ENCODE measurements at regions not wholly inside any gene's neighbourhood (a gene's known extent, or its start where the extent isn't known, plus 50 kb on each side); places are given as distances from the start of the nearest gene placed in this dataset.
"Not testable (repeated sequence)": the region's sequence is repeated elsewhere in the genome, so short reads cannot be mapped to it uniquely, and the experiment has no call there.

DNA sequence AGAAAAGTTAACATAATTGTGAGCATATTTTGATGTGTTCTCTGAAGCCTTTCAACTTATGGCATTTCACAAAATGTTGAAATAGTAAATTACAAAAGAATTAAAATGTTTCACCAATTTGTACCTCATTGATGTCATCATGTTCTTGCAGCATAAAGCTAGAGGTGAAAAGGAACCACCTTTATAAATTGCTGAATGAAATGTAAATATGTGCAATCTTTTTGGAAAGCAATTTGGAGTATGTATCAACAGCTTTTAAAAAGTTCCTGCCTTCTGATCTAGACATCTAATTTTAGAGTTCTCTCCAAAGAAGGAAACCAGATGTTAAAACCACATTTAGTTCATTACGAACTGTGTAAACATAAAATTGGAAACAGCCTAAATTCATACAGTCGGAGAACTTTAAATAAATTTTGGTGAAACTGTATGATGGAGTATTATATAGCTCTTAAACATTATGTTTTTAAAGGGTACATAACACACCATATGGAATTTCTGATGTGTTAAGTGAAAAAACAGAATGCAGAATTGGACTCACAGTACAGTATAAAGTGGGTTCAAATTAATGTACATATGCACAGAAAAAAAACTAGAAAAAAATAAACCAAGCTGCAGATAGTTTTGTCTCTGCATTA is 311.2 kb upstream of the NAALADL2 start:
- no peak for DNase-seq

DNA sequence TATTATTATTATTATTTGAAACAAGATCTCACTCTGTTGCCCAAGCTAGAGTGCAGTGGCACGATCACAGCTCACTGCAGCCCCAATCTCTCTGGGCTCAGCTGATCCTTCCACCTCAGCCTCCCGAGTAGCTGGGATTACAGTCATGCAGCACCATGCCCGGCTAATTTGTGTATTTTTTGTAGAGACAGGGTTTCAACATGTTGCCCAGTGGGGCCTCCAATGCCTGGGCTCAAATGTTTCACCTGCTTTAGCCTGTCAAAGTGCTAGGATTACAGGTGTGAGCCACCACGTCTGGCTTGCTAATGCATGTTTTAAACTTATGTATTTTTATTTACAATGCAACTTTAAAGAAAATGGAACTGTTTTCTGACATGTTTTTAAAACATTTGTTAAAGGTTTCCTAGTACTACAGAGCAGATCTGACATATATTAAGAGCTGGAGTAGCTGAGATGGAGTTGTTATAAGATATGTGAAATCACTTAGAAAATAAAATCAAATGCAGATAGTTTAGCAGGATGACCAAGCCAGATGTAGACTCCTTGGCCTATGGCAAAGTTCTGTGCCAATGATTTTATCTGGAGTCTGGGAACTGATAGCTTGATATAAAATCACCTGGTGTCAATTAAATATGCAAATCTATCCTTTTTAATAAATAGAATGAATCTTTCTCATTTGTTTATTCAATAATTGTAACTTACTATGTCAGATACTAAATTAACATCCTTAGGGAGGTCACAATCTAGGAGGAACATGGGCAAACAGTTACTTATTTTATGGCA is 310.1 kb upstream of the NAALADL2 start:
- DNase-seq, result no peak

DNA sequence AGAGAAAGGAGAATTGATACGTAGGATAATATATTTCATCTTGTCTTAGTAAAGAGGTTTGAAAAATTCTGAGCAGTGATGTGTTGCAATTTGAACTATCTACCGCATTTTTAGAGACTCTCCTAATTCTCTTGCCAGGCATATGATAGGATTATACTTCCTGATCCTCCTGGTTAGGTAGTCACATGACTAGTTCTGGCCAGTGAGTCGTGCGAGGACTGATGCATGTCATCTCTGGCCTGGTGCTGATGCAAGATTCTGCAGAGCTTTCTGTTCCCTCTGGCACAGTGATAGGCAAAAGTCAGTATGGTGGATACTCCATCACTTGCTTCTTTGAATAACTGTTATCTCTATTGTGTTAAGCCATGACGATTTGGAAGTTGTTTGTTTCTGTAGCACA is 277.6 kb upstream of the NAALADL2 start:
- no peak for DNase-seq

DNA sequence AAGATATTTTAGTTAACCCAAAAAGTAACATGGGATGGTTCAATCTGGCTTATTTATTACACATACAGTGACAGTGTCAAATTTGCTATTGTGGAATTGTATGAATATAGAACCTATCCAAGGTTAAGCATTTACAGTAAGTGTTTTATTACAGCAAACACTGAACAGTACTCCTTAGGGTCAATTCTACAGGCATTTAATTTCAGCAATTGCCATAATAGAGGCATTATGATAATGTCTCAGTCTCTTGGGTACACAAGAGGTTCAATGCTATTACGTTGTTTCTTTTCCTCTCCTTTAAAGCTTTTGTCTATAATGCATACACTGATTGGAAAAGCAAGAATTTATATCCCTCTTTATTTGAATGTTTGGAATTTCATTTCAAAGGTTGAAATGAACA is 275.7 kb upstream of the NAALADL2 start:
- no peak for DNase-seq

DNA sequence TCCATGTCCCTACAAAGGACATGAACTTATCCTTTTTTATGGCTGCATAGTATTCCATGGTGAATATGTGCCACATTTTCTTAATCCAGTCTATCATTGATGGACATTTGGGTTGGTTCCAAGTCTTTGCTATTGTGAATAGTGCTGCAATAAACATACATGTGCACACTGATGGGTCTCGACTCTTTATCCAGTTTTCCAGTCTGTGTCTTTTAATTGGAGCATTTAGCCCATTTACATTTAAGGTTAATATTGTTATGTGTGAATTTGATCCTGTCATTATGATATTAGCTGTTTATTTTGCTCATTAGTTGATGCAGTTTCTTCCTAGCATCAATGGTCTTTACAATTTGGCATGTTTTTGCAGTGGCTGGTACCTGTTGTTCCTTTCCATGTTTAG is 272.0 kb upstream of the NAALADL2 start:
- not testable (repeated sequence) for DNase-seq

DNA sequence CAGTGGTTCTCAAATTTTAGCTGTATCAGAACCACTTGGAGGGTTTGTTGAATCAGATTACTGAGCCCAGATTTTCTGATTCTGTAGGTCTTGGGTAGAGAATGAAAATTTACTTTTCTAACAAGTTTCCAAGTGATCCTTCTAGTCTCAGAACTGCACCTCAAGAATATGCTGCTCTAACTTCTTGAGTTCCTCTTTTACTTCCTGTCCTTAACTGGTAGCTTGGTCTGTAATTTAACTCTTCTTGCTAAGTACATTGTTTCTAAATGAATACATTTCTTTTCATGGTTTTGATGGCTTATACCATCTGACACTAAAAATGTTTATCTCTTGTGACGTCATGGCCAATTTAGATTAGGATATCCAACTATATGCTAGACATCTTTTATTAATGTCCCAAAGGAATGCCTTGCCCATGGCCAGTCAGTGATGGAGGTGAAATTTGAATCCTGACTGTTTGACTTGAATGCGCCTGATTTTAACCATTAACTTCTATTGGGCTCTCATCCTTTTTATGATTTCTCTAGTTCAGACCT is 262.6 kb upstream of the NAALADL2 start:
- DNase-seq, result no peak

DNA sequence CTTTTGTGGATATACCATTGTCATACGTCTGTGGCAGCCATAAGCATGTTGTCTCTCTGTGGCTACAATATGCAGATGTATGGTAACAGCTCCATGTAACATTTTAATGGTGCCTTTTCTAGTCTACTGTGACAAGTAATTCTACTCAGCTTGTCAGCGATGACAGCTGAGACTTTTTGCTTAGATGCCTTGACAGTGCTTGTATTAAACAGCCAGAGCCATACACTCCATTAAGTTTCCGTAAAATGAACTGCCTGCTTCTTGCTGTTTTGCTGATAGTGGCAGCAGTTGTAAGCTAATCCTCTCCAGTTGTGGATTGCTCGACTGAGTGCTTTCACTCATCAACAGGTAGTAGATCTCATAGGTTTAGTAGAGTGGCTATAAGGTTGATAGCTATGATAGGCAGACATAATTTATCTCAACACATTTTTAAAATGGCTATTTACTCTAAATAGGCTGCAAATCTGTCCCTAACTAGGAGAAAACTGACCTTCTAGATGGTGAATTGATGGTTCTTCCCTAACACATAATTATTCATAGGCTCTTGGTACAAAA is 260.2 kb upstream of the NAALADL2 start:
- DNase-seq, result no peak

DNA sequence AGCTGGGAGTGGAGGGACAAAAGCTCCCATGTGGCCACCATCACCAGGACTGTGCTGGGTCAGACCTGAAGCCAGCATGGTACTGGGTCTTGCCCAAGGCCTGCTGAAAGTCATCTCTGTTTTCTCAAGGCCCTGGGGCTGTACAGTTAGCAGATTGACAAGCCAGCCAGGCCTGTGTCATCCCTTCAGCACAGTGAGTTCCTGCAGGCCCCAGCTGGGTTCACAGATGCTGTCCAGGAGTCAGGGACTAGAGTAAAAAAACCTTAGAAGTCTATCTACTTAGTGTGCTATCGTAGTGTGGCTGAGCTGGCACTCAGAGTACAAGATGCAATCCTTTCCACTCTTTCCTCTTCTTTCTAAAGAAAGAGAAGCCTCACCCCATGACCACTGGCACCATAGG is 246.0 kb upstream of the NAALADL2 start:
- DNase-seq, result no peak

DNA sequence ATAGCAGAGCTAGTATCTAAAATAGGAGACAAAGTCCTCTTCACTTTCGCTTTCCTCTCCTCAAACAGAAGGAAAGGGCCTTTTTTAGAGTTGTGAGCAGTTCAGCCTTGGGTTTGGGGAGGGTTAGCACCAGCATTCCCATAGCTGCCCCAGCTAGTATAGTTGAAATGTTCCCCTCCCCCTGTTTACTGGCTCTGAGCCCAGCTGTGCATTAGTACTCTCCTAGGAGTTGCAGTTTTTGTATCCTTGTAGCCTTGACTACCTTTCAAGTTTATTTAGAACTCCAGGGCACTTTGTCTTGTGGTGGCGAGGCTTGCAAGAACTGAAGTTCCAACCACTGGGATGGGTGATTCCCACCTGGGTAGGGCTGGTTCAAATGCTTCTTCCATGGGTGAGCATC is 245.1 kb upstream of the NAALADL2 start:
- no peak for DNase-seq

DNA sequence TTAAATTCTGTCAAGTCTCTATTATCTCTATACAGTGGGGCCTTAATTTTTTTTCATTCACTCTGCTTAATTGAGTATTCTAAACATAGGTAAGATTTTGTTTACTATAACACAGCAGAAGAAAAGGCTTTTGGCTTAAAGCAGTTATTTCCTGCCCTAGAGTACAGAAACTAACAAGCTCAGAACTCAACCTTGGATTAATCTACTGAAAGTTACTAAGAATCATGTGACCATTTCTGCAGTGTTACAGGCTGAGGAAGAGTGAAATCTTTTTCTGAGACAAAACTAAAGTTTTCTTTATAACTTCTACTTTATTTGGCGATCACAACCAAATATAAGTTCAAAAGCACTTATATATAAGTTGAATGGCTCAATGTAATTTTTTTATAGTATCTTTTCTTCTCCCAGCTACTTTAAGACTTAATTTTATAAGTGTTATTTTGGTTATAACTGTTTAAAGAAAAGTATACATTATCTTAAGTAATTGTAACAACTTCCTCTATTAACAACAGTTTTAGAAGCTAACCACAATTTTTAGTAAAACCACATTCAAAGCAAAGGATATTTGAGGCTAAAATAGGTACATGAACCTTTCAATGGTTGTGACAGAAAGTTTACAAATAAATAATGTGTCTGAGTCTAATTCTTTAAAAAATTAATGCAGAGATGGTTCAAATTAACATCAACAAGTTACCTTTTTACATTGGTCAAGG is 240.6 kb upstream of the NAALADL2 start:
- DNase-seq, result no peak

DNA sequence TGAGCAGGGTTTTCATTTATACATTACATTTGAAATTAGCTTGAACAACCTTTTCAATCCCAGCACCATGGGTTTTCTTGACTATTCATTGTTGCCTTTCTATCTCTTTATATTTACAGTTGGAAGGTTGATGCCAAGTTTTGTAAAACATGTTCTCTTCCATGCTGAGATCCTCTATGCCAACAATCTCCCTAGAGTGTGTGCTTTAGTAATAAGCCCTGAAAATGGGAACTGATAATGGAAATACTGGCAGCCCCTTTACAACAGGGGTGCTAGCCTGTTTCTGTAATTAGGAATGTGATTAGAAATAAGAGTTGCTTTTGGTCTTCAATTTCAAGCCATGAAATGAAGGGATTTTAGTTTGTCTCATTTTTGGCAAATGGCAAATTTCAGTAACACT is 239.9 kb upstream of the NAALADL2 start:
- DNase-seq, result no peak

DNA sequence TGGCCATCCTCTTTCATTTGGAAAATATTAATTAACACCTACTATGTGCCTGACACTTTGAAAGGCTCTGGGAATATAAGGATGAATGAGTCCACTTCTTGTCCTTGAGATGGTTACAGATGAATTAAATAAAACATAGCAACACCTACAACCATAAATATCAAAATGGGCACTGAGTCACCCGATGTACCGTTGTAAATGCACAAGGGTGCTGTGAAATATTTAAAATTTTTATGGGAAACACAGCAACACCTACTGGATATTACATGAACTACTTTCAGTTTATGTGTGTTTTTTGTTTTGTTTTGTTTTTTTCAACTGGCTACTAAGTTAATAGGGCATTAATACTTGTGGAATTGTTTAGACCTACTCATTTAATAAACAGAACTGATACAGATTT is 239.0 kb upstream of the NAALADL2 start:
- no peak for DNase-seq

DNA sequence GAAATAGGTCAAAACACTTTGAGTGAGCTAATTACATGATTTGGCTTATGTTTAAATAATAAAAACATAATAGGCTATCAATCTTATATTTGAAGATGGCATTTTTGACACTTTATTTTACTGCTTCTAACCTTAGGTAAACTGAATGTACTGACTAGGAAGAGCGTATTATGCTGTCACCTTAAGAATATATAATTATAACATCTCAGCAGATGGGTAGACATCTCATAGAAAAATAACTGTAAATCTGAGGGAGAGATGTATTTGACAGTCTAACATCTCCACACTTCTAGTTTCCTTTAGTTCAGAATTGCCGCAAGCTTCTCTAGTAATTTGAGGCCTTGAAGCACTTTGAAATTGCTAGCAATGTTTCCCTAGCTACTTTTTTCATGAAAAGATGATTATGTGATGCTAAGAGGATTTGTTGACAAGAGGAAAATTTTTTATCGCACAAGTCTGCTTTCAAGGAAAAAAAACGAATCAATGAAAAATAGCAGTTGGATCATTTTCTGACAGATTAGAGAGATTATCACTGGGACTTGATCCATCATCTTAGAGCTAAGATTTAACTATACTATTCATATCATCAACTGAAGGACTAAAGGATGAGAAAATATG is 238.2 kb upstream of the NAALADL2 start:
- no peak for DNase-seq

DNA sequence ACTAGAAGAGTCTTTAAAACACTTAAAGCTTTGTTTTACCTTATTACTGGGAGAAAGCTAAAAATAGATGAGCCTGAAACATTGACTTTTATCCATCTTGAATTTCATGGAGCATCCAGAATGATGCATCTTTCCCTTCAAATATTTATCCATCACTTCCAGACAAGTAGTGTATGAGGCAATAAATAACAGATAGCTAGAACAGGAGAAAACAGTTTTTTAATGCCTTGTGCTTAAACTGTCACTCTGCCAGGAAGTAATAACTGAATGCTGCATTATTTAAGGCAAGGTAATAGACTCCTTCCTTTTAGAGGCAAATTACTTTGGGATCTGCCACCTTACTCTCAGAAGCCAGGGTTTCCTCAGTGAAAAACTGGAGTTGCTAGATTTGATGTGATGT is 225.8 kb upstream of the NAALADL2 start:
- DNase-seq, result no peak

DNA sequence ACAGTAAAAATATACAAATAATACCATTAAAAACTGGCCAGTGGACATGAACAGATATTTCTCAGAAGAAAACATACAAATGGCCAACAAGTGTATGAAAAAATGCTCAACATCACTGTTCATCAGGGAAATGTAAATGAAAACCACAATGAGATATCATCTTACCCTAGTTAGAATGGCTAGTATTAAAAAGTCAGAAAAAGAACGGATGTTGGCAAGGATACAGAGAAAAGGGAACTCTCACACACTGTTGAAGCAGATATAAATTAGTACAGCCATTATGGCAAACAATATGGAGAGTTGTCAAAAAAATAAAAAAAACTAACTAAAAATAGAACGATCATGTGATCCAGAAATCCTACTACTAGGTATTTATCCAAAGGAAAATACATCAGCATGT is 222.7 kb upstream of the NAALADL2 start:
- DNase-seq, result no peak

DNA sequence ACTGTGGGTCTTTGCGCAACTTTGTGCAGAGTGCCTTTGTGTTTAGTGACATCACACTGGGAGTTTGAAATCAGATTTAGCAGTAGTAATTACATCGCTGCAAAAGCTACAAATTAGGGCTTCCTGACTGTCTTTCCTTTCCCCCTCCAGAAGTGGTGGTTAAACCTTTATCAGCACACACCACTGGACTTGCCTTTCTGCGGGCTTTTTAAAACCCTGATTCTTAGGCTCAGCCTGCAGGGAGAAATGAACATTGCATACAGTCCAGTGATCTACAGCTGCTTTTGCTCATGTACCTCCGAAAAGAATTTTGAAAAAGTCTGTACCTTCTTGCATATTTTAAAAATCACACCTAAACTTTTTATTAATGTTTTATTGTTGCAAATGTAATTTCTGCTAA is 219.7 kb upstream of the NAALADL2 start:
- DNase-seq, result no peak

DNA sequence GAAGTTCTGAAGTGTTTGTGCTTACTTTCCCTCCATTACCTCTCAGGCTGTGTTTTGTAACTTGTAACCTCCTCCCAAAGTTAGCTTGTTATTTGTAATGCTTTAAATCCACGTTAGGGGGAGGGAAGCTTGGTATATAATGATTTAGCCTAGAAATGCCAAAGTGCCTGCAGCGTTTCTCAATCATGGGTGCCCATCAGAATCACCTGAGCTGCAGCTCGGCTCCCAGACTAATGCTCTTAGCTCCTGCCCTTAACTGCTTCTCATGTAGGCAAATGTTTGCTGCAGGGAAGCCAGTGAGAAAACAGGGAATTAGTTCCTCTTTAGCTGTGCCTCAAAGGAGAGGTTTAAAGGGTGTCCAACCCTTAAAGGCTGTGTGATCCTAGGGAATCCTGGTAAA is 219.2 kb upstream of the NAALADL2 start:
- DNase-seq, result no peak

DNA sequence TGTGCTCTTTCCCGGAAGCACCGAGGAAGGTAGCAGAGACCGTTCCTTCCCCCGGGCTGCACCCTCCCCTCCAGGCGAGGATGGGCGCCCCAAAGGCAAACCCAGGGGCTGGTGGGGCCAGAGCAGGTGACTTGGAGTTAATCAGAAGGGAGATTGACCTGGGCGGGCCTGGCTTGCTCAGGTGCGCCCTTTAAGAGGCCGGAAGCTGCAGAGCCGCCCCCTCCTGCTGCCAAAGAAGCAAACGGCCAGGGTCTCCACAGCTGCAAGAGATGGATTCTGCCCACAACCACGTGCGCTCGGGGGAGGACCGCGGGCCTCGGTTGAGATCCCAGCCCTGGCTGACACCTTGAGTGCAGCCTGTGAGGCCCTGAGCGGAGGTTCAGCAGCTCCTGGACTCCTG is 218.2 kb upstream of the NAALADL2 start:
- no peak for DNase-seq

DNA sequence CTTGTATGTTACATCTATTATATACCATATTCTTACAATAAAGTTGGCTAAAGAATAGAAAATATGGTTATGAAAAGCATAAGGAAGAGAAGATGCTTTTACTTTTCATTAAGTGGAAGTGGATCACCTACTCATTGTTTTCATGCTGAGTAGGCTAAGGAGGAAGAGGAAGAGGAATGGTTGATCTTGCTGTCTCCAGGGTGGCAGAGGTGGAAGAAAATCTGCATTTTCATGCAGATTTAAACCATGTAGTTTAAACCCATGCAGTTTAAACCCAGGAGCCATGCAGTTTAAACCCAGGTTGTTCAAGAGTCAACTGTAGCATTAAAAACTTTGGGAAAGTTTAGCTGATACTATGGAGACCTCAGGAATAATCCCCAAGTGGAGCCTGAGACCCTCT is 214.8 kb upstream of the NAALADL2 start:
- no peak for DNase-seq

DNA sequence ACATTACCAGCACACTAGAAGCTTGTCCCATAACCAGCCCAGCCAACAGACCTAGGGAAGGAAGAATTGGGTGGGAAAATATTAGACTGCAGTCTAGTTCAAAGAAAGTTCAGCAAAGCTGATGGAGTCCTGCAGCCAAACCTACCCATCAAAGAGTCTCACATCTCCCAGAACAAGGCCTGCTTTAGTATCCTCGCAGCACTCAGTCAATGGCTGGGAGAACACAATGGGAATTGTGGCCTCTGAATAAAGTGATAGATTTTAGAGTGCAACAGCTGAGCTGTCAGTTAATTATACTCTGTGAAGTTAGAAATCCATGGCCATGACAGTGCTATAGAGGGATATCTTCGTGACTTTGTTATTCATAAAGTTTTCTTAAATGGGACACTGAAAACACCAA is 207.2 kb upstream of the NAALADL2 start:
- DNase-seq, result no peak

DNA sequence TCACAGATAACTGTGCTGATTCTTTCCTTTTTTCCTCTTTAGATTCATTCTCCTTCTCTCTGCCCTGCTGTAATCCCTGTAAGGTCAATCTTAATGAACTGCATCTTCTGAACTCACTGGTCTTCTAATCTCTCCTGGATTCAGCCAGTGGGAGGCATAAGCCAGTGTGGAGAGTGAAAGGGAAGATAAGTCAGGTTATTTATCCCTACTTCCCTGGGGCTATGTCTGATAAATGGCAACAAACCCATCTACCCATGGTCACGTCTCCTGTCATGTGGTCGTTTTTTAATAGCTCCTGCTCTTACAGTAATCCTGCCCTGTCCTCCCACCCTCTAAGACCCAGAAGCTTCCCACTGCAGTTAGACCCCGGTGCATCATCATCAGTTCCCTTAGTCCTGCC is 199.6 kb upstream of the NAALADL2 start:
- DNase-seq, result no peak

DNA sequence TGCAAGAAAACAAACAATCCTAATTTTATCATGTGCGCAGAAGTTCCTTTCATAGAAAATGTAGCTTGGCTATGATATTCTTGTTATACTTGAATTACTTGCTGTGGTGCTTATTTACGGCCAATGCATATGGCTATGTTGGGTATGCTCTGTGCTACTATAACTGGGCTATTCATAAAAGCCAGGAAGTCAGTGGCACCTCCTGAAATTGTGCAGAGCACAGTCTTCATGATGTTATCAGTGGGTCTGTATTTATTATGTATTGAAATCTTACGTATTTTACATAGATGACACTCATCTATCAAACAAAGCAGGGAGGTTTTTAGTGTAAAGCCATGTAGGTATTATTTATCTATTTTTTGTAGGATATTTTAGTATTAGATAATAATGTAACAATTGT is 196.5 kb upstream of the NAALADL2 start:
- no peak for DNase-seq

DNA sequence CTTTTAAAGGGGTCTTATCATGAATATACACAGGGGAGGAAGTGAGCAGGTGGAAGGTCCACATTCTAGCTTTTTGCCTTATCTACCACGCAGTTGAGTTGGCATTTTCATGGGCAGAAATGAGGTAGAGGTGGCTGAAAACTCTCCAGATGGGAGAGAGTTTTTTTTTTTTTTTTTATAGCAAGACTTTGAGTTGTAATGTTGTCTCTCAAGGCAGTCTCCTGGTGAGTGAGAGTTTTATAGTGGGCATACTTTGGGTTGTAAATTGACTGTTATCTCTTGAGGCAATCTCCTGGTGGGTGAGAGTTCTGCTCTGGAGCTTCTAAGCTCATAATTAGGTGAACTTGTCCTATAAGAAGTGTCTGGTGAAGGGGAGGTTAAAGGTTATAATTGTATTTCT is 191.7 kb upstream of the NAALADL2 start:
- no peak for DNase-seq
